ENCODE measurements at regions not wholly inside any gene's neighbourhood (a gene's known extent, or its start where the extent isn't known, plus 50 kb on each side); places are given as distances from the start of the nearest gene placed in this dataset.

GRCh38 chr6:140857739-140858380, 1274.9 kb upstream of the GJE1 start:
- Histone ChIP-seq H3K4me1 (ENCODE audit: control insufficient read depth, insufficient read depth, low read length) (no peaks in the 10 kb centered on the region), H3K27ac (ENCODE audit: low read length) (no peak overlapping the region), H3K9me3 (replicated peaks; ENCODE audit: control insufficient read depth, low read depth, low read length) (no peaks in the 10 kb centered on the region), H3K4me3 (ENCODE audit: low read length) (no peak overlapping the region), H3K27me3 (ENCODE audit: control insufficient read depth, insufficient read depth, low read length) (no peaks in the 10 kb centered on the region), H3K36me3 (ENCODE audit: control insufficient read depth, insufficient read depth, low read length) (no peaks in the 10 kb centered on the region)
- peak; percentile 90 for DNase-seq
- WGBS (ENCODE audit: insufficient coverage), result no CpG with 5 or more reads among the region's 1 CpG

GRCh38 chr6:140855520-140855919, 1277.2 kb upstream of the GJE1 start:
- DNase-seq, result no peak
- Histone ChIP-seq H3K27ac (ENCODE audit: low read length) (no peak overlapping the region), H3K36me3 (ENCODE audit: control insufficient read depth, insufficient read depth, low read length) (no peaks in the 10 kb centered on the region), H3K27me3 (ENCODE audit: control insufficient read depth, insufficient read depth, low read length) (no peaks in the 10 kb centered on the region), H3K4me1 (ENCODE audit: control insufficient read depth, insufficient read depth, low read length) (no peaks in the 10 kb centered on the region), H3K4me3 (ENCODE audit: low read length) (no peak overlapping the region), H3K9me3 (replicated peaks; ENCODE audit: control insufficient read depth, low read depth, low read length) (no peaks in the 10 kb centered on the region)

GRCh38 chr6:140854318-140854717, 1278.4 kb upstream of the GJE1 start:
- Histone ChIP-seq H3K27ac (ENCODE audit: low read length) (no peak overlapping the region), H3K27me3 (ENCODE audit: control insufficient read depth, insufficient read depth, low read length) (no peaks in the 10 kb centered on the region), H3K9me3 (replicated peaks; ENCODE audit: control insufficient read depth, low read depth, low read length) (no peaks in the 10 kb centered on the region), H3K4me1 (ENCODE audit: control insufficient read depth, insufficient read depth, low read length) (no peaks in the 10 kb centered on the region), H3K4me3 (ENCODE audit: low read length) (no peak overlapping the region), H3K36me3 (ENCODE audit: control insufficient read depth, insufficient read depth, low read length) (no peaks in the 10 kb centered on the region)
- DNase-seq, result peak; percentile 97
- WGBS (ENCODE audit: insufficient coverage), result 14% methylated on average over 1 of the region's 1 CpG

- no peak overlapping the region for H3K4me3 ChIP-seq (ENCODE audit: low read length)
- H3K4me1 ChIP-seq (ENCODE audit: control insufficient read depth, insufficient read depth, low read length), result no peaks in the 10 kb centered on the region
- WGBS (ENCODE audit: insufficient coverage), result no CpG with 5 or more reads among the region's 1 CpG
- DNase-seq, result no peak
- no peaks in the 10 kb centered on the region for H3K36me3 ChIP-seq (ENCODE audit: control insufficient read depth, insufficient read depth, low read length)
- H3K9me3 ChIP-seq (replicated peaks; ENCODE audit: control insufficient read depth, low read depth, low read length), result no peaks in the 10 kb centered on the region
- no peak overlapping the region for H3K27ac ChIP-seq (ENCODE audit: low read length)
- no peaks in the 10 kb centered on the region for H3K27me3 ChIP-seq (ENCODE audit: control insufficient read depth, insufficient read depth, low read length)
Observed at GRCh38 chr6:140850438-140850837, 1282.3 kb upstream of the GJE1 start.

- no peaks in the 10 kb centered on the region for H3K9me3 ChIP-seq (replicated peaks; ENCODE audit: control insufficient read depth, low read depth, low read length)
- H3K27me3 ChIP-seq (ENCODE audit: control insufficient read depth, insufficient read depth, low read length), result no peaks in the 10 kb centered on the region
- H3K27ac ChIP-seq (ENCODE audit: low read length), result no peak overlapping the region
- no peak overlapping the region for H3K4me3 ChIP-seq (ENCODE audit: low read length)
- no peaks in the 10 kb centered on the region for H3K36me3 ChIP-seq (ENCODE audit: control insufficient read depth, insufficient read depth, low read length)
- peak; percentile 43 for DNase-seq
- no peaks in the 10 kb centered on the region for H3K4me1 ChIP-seq (ENCODE audit: control insufficient read depth, insufficient read depth, low read length)
- no CpG with 5 or more reads among the region's 1 CpG for WGBS (ENCODE audit: insufficient coverage)
Observed at GRCh38 chr6:140849456-140849855, 1283.3 kb upstream of the GJE1 start.

GRCh38 chr6:140847262-140847645, 1285.5 kb upstream of the GJE1 start:
- no CpG with 5 or more reads among the region's 2 CpGs for WGBS (ENCODE audit: insufficient coverage)
- no peaks in the 10 kb centered on the region for H3K36me3 ChIP-seq (ENCODE audit: control insufficient read depth, insufficient read depth, low read length)

GRCh38 chr6:140846503-140847261, 1286.0 kb upstream of the GJE1 start:
- Histone ChIP-seq H3K4me1 (ENCODE audit: control insufficient read depth, insufficient read depth, low read length) (no peaks in the 10 kb centered on the region), H3K4me3 (ENCODE audit: low read length) (no peak overlapping the region), H3K27me3 (ENCODE audit: control insufficient read depth, insufficient read depth, low read length) (no peaks in the 10 kb centered on the region), H3K9me3 (replicated peaks; ENCODE audit: control insufficient read depth, low read depth, low read length) (no peaks in the 10 kb centered on the region), H3K27ac (ENCODE audit: low read length) (no peak overlapping the region), H3K36me3 (ENCODE audit: control insufficient read depth, insufficient read depth, low read length) (no peaks in the 10 kb centered on the region)
- no CpG with 5 or more reads among the region's 3 CpGs for WGBS (ENCODE audit: insufficient coverage)
- no peak for DNase-seq

More at GRCh38 chr6:140847262-140847645, 1285.5 kb upstream of the GJE1 start:
- H3K9me3 ChIP-seq (replicated peaks; ENCODE audit: control insufficient read depth, low read depth, low read length), result no peaks in the 10 kb centered on the region
- no peak overlapping the region for H3K27ac ChIP-seq (ENCODE audit: low read length)
- H3K4me1 ChIP-seq (ENCODE audit: control insufficient read depth, insufficient read depth, low read length), result no peaks in the 10 kb centered on the region
- H3K4me3 ChIP-seq (ENCODE audit: low read length), result no peak overlapping the region
- DNase-seq, result no peak
- H3K27me3 ChIP-seq (ENCODE audit: control insufficient read depth, insufficient read depth, low read length), result no peaks in the 10 kb centered on the region

- WGBS (ENCODE audit: insufficient coverage), result 60% methylated on average over 1 of the region's 1 CpG
- H3K27ac ChIP-seq (ENCODE audit: low read length), result no peak overlapping the region
- no peak for DNase-seq
- no peaks in the 10 kb centered on the region for H3K9me3 ChIP-seq (replicated peaks; ENCODE audit: control insufficient read depth, low read depth, low read length)
- no peak overlapping the region for H3K4me3 ChIP-seq (ENCODE audit: low read length)
- no peaks in the 10 kb centered on the region for H3K4me1 ChIP-seq (ENCODE audit: control insufficient read depth, insufficient read depth, low read length)
- no peaks in the 10 kb centered on the region for H3K27me3 ChIP-seq (ENCODE audit: control insufficient read depth, insufficient read depth, low read length)
- no peaks in the 10 kb centered on the region for H3K36me3 ChIP-seq (ENCODE audit: control insufficient read depth, insufficient read depth, low read length)
Observed at GRCh38 chr6:140845701-140846100, 1287.0 kb upstream of the GJE1 start.

- H3K27ac ChIP-seq (ENCODE audit: low read length), result no peak overlapping the region
- H3K4me1 ChIP-seq (ENCODE audit: control insufficient read depth, insufficient read depth, low read length), result no peaks in the 10 kb centered on the region
- 54% methylated on average over 1 of the region's 3 CpGs for WGBS (ENCODE audit: insufficient coverage)
- H3K9me3 ChIP-seq (replicated peaks; ENCODE audit: control insufficient read depth, low read depth, low read length), result no peaks in the 10 kb centered on the region
- no peaks in the 10 kb centered on the region for H3K27me3 ChIP-seq (ENCODE audit: control insufficient read depth, insufficient read depth, low read length)
- no peaks in the 10 kb centered on the region for H3K36me3 ChIP-seq (ENCODE audit: control insufficient read depth, insufficient read depth, low read length)
- peak; percentile 63 for DNase-seq
- no peak overlapping the region for H3K4me3 ChIP-seq (ENCODE audit: low read length)
Observed at GRCh38 chr6:140844167-140844566, 1288.6 kb upstream of the GJE1 start.

- peak overlapping the region; percentile 22 for H3K27ac ChIP-seq (ENCODE audit: low read length)
Observed at GRCh38 chr6:140833408-140833807, 1299.3 kb upstream of the GJE1 start.

More at GRCh38 chr6:140833408-140833807, 1299.3 kb upstream of the GJE1 start:
- no peaks in the 10 kb centered on the region for H3K4me1 ChIP-seq (ENCODE audit: control insufficient read depth, insufficient read depth, low read length)
- H3K36me3 ChIP-seq (ENCODE audit: control insufficient read depth, insufficient read depth, low read length), result no peaks in the 10 kb centered on the region
- DNase-seq, result peak; percentile 95
- H3K4me3 ChIP-seq (ENCODE audit: low read length), result no peak overlapping the region
- 17% methylated on average over 1 of the region's 1 CpG for WGBS (ENCODE audit: insufficient coverage)
- H3K9me3 ChIP-seq (replicated peaks; ENCODE audit: control insufficient read depth, low read depth, low read length), result no peaks in the 10 kb centered on the region
- H3K27me3 ChIP-seq (ENCODE audit: control insufficient read depth, insufficient read depth, low read length), result no peaks in the 10 kb centered on the region

Measured in muscle of leg (tissue), 3 donors.